HepG2 (cell line): ENCODE measurements at regions not wholly inside any gene's neighbourhood (a gene's known extent, or its start where the extent isn't known, plus 50 kb on each side); places are given as distances from the start of the nearest gene placed in this dataset.

ENCODE experiments used
- AHDC1 ChIP-seq: sonication (generic); formaldehyde crosslinking; IDR thresholded peaks from 2 replicates; pipeline ENCODE4 v1.5.1; 2020; ENCODE audit warnings: mild to moderate bottlenecking, missing genetic modification reagents, borderline replicate concordance
- ATF2 ChIP-seq: sonication (generic); formaldehyde crosslinking; IDR thresholded peaks from 2 replicates; pipeline ENCODE4 v1.4.0; 2020; ENCODE audit warnings: missing genetic modification reagents
- KLF9 ChIP-seq: IDR thresholded peaks from 2 replicates; pipeline ENCODE4 v1.6.1; 2016; ENCODE audit warnings: low read depth
- NFKBIZ ChIP-seq: IDR thresholded peaks from 2 replicates; pipeline ENCODE4 v1.6.1; 2018; ENCODE audit warnings: missing genetic modification reagents, missing compliant biosample characterization
- PBX3 ChIP-seq: sonication (generic); formaldehyde crosslinking; IDR thresholded peaks from 2 replicates; pipeline ENCODE4 v1.8.1; 2023; ENCODE audit warnings: missing genetic modification reagents, inconsistent platforms, borderline replicate concordance
- RARA ChIP-seq: IDR thresholded peaks from 2 replicates; pipeline ENCODE4 v1.6.1; 2016; ENCODE audit warnings: missing genetic modification reagents, missing compliant biosample characterization
- SOX13 ChIP-seq, 3 experiments: fragments of 450-650 bp in 1 of 3; sonication (generic) in 1 of 3; formaldehyde crosslinking in 1 of 3; IDR thresholded peaks in 2 of 3; conservative IDR thresholded peaks in 1 of 3; 2 replicates each; pipeline versions ENCODE4 v1.5.0 to v1.6.1; 2016 to 2020; ENCODE audit warnings: antibody characterized with exemption in 1 of 3, mild to moderate bottlenecking in 1 of 3, missing compliant biosample characterization in 1 of 3, missing genetic modification reagents in 1 of 3, moderate library complexity in 1 of 3
- USF2 ChIP-seq, 2 experiments: sonication (generic) in 1 of 2; formaldehyde crosslinking in 1 of 2; IDR thresholded peaks; 2 replicates each; pipeline versions ENCODE4 v1.5.1 to v1.6.1; 2011 to 2020; ENCODE audit warnings: borderline replicate concordance in 1 of 2, low read depth in 1 of 2, low read length in 1 of 2, mild to moderate bottlenecking in 1 of 2, missing genetic modification reagents in 1 of 2, moderate library complexity in 1 of 2
- ZBTB49 ChIP-seq: sonication (generic); formaldehyde crosslinking; IDR thresholded peaks from 2 replicates; pipeline ENCODE4 v1.4.0; 2020; ENCODE audit warnings: missing genetic modification reagents, borderline replicate concordance
- ZFY ChIP-seq: sonication (generic); formaldehyde crosslinking; IDR thresholded peaks from 2 replicates; pipeline ENCODE4 v1.4.0; 2020; ENCODE audit warnings: missing genetic modification reagents
- ZNF225 ChIP-seq: sonication (generic); formaldehyde crosslinking; IDR thresholded peaks from 2 replicates; pipeline ENCODE4 v1.4.0; 2020; ENCODE audit warnings: mild to moderate bottlenecking, missing genetic modification reagents
- ZNF232 ChIP-seq: sonication (generic); formaldehyde crosslinking; IDR thresholded peaks from 2 replicates; pipeline ENCODE4 v1.4.0; 2020; ENCODE audit warnings: missing genetic modification reagents, borderline replicate concordance
- ZNF251 ChIP-seq: sonication (generic); formaldehyde crosslinking; IDR thresholded peaks from 2 replicates; pipeline ENCODE4 v1.9.0; 2021; ENCODE audit warnings: mild to moderate bottlenecking, missing genetic modification reagents
- ZNF776 ChIP-seq: sonication (generic); formaldehyde crosslinking; IDR thresholded peaks from 2 replicates; pipeline ENCODE4 v1.4.0; 2020; ENCODE audit warnings: mild to moderate bottlenecking, missing genetic modification reagents

- TF ChIP-seq USF2 (IDR thresholded peaks at IDR 0.05; ENCODE audit: low read depth, low read length) (no peak), USF2 (CRISPR knock-in tag; IDR thresholded peaks at IDR 0.05; ENCODE audit: borderline replicate concordance) (no peak), ATF2 (CRISPR knock-in tag) (0 out of 2 replicates have a peak, but pooled peaks have one; percentile 40), NFKBIZ (no peak), ZFY (CRISPR knock-in tag) (no peak), PBX3 (CRISPR knock-in tag) (no peak), ZNF251 (CRISPR knock-in tag) (no peak), AHDC1 (CRISPR knock-in tag) (peak; percentile 35; the same call in 1 of the 2 replicates), ZNF232 (CRISPR knock-in tag) (no peak), KLF9 (CRISPR knock-in tag) (0 out of 2 replicates have a peak, but pooled peaks have one; percentile 19), ZBTB49 (CRISPR knock-in tag) (no peak), SOX13 (IDR thresholded peaks at IDR 0.05) (no peak), SOX13 (CRISPR knock-in tag; conservative IDR thresholded peaks at IDR 0.05 in 1 of 2, IDR thresholded peaks at IDR 0.05 in 1 of 2) (no peak), RARA (CRISPR knock-in tag) (no peak), ZNF776 (CRISPR knock-in tag) (no peak), ZNF225 (no peak)
Observed at GRCh38 chr4:123545667-123546572, 149.3 kb downstream of the SPRY1 start (continued).
